ENCODE measurements at regions not wholly inside any gene's neighbourhood (a gene's known extent, or its start where the extent isn't known, plus 50 kb on each side); places are given as distances from the start of the nearest gene placed in this dataset.

- TF ChIP-seq CTCF (conservative IDR thresholded peaks at IDR 0.05; ENCODE audit: low read depth, low read length) = no peak
- no peak for TF ChIP-seq EZH2 (IDR thresholded peaks at IDR 0.05; ENCODE audit: borderline replicate concordance, low read depth, low read length, poor library complexity, severe bottlenecking)
These were observed 265.9 kb downstream of the EFHB start for GRCh38 chr3:19668163-19668562.
